Esophagus muscularis mucosa (tissue), 4 donors: ENCODE measurements at regions not wholly inside any gene's neighbourhood (a gene's known extent, or its start where the extent isn't known, plus 50 kb on each side); places are given as distances from the start of the nearest gene placed in this dataset.
"Not testable (repeated sequence)": the region's sequence is repeated elsewhere in the genome, so short reads cannot be mapped to it uniquely, and the experiment has no call there.

Experiments
- DNase-seq: peaks from one replicate; pipeline ENCODE4 v3.0.0-alpha.2; 2017; ENCODE audit errors: extremely low spot score
- H3K27ac ChIP-seq, 4 donors: fragments of 200-600 bp; sonication (generic); replicated peaks in 1 of 4; 1 replicate in 3 of 4; 2 replicates in 1 of 4; pipeline ENCODE4 v1.5.1; 2016 to 2019; ENCODE audit warnings: mild to moderate bottlenecking in 1 of 4
- H3K27me3 ChIP-seq, 4 donors: fragments of 200-600 bp; sonication (generic); one replicate each; pipeline versions ENCODE4 v1.5.1 to v1.6.0; 2016 to 2019
- H3K36me3 ChIP-seq, 4 donors: fragments of 200-600 bp; sonication (generic); one replicate each; pipeline ENCODE4 v1.5.1; 2016 to 2019
- H3K4me1 ChIP-seq, 4 donors: fragments of 200-600 bp; sonication (generic); one replicate each; pipeline ENCODE4 v1.5.1; 2016 to 2019
- H3K4me3 ChIP-seq, 4 donors: fragments of 200-600 bp; sonication (generic); 1 replicate in 2 of 4; 2 replicates in 2 of 4; pipeline ENCODE4 v1.5.1; 2016 to 2019; ENCODE audit warnings: mild to moderate bottlenecking in 4 of 4, moderate library complexity in 1 of 4
- H3K9me3 ChIP-seq, 4 donors: fragments of 200-600 bp; sonication (generic); 1 replicate in 3 of 4; 2 replicates in 1 of 4; pipeline ENCODE4 v1.5.1; 2016 to 2019
- EP300 ChIP-seq: sonication (generic); formaldehyde crosslinking; IDR thresholded peaks from one replicate; pipeline ENCODE4 v1.6.1; 2017; ENCODE audit warnings: antibody characterized with exemption
- POLR2A ChIP-seq: fragments of 450-650 bp; IDR thresholded peaks from one replicate; pipeline ENCODE4 v1.6.1; 2017; ENCODE audit warnings: antibody characterized with exemption, moderate library complexity, mild to moderate bottlenecking, low read depth
- POLR2AphosphoS5 ChIP-seq, 2 donors: sonication (generic); formaldehyde crosslinking; IDR thresholded peaks; one replicate each; pipeline ENCODE4 v1.6.1; 2017; ENCODE audit warnings: antibody characterized with exemption in 2 of 2
- WGBS: methylation state at CpG from one replicate; pipeline ENCODE4 v1.1.5; 2018; 5-methylcytosine and 5-hydroxymethylcytosine counted together
- intact Hi-C: fragments of 100-400 bp; cut with DNase I; formaldehyde crosslinking; loops from one replicate; pipeline ENCODE4 v1.15.1; 2023
- TF ChIP-seq, protein P1 (sequence below), 3 experiments: fragments of 200-600 bp in 2 of 3; fragments of 450-650 bp in 1 of 3; sonication (generic) in 2 of 3; IDR thresholded peaks; one replicate each; pipeline ENCODE4 v1.5.1; 2017 to 2019; ENCODE audit warnings: antibody characterized with exemption in 3 of 3, mild to moderate bottlenecking in 2 of 3, moderate library complexity in 1 of 3

DNA sequence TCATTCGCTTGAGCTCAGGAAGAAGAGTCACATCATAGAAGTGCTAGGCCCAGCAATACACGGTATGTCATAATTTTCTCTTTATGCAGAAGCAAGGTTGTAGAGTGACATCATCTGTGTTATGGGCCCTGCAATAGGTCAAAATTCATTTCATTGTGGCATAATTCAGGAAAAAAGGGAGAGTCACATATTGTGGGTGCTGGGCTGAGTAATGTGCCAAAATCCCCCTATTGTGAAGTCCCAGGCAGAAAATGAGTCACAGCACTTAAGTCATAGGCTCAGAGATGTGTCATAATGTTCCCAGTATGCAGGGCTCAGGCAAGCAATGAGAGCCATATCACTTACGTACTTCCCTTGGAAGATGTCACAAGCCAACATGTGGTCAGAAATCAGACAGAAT, 1092.6 kb upstream of the AMELY start:
- TF ChIP-seq EP300 = no peak
- no peak for TF ChIP-seq POLR2AphosphoS5 (IDR thresholded peaks at IDR 0.05)
- TF ChIP-seq, protein P1, sequence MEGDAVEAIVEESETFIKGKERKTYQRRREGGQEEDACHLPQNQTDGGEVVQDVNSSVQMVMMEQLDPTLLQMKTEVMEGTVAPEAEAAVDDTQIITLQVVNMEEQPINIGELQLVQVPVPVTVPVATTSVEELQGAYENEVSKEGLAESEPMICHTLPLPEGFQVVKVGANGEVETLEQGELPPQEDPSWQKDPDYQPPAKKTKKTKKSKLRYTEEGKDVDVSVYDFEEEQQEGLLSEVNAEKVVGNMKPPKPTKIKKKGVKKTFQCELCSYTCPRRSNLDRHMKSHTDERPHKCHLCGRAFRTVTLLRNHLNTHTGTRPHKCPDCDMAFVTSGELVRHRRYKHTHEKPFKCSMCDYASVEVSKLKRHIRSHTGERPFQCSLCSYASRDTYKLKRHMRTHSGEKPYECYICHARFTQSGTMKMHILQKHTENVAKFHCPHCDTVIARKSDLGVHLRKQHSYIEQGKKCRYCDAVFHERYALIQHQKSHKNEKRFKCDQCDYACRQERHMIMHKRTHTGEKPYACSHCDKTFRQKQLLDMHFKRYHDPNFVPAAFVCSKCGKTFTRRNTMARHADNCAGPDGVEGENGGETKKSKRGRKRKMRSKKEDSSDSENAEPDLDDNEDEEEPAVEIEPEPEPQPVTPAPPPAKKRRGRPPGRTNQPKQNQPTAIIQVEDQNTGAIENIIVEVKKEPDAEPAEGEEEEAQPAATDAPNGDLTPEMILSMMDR (IDR thresholded peaks at IDR 0.05) = no peak
- no peak for TF ChIP-seq POLR2A

DNA sequence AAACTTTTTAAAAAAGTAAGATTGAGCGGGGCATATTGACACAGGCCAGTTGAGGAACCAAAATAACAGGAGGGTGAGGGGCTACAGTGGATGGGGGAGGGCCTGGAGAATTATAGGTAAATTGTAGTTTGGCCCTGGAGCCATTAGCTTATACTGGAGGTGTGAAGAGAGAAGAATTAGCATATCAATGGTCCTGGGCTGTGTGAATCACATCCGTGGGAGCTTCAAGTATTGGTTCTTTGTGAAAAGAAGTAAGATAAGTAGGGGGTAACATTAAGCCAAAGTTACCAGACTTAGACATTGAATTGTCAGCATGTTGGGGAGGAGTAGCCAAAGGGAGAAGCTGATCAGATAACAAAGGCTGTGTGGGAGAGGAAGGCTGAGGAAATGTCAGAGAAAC, 1085.2 kb upstream of the AMELY start:
- intact Hi-C loops = no loop called here
- H3K4me3 ChIP-seq = no peak overlapping the region
- no CpG with 5 or more reads among the region's 2 CpGs for WGBS
- H3K27ac ChIP-seq = no peak overlapping the region
- TF ChIP-seq, protein P1 (IDR thresholded peaks at IDR 0.05) = no peak
- TF ChIP-seq POLR2AphosphoS5 (IDR thresholded peaks at IDR 0.05) (no peak), EP300 (no peak), POLR2A (no peak)
- H3K36me3 ChIP-seq = no peaks in the 10 kb centered on the region
- no peaks in the 10 kb centered on the region for H3K27me3 ChIP-seq
- no peaks in the 10 kb centered on the region for H3K9me3 ChIP-seq
- no peak for DNase-seq
- H3K4me1 ChIP-seq = no peaks in the 10 kb centered on the region

More for the DNA sequence above, 1092.6 kb upstream of the AMELY start:
- Histone ChIP-seq H3K9me3 (no peaks in the 10 kb centered on the region), H3K4me1 (no peaks in the 10 kb centered on the region), H3K4me3 (no peak overlapping the region), H3K27ac (no peak overlapping the region), H3K36me3 (no peaks in the 10 kb centered on the region), H3K27me3 (no peaks in the 10 kb centered on the region)
- WGBS = no CpG with 5 or more reads among the region's 3 CpGs
- intact Hi-C loops = no loop called here
- no peak for DNase-seq

DNA sequence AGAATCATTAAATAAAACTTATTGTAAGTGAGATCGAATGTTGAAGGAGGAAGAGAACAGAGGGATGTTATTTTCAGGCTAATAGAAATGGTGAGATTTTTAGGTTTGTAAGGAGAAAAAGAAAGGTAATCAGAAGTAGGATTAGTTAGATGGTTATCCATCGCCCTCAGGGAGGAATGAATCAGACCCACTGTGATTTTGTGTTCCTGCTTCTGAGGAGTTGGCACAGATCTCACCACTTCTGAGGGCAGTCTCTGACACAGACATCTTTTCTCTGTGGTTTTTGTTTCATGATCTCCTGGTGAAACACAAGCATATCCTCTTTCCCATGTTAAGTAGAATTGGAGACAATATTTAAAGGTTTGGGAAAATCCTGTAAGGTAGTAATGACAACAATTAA, 1083.2 kb upstream of the AMELY start:
- H3K4me3 ChIP-seq, H3K4me1 ChIP-seq, H3K27ac ChIP-seq, intact Hi-C loops, H3K9me3 ChIP-seq, DNase-seq, H3K36me3 ChIP-seq, H3K27me3 ChIP-seq: not testable (repeated sequence)
- no CpG with 5 or more reads among the region's 2 CpGs for WGBS

- intact Hi-C loops = no loop called here
- TF ChIP-seq, protein P1 (IDR thresholded peaks at IDR 0.05) = no peak
- TF ChIP-seq POLR2A (no peak), POLR2AphosphoS5 (IDR thresholded peaks at IDR 0.05) (no peak), EP300 (no peak)
- WGBS = no CpG with 5 or more reads among the region's 1 CpG
- Histone ChIP-seq H3K27me3 (no peaks in the 10 kb centered on the region), H3K36me3 (no peaks in the 10 kb centered on the region), H3K9me3 (no peaks in the 10 kb centered on the region), H3K27ac (no peak overlapping the region), H3K4me3 (no peak overlapping the region), H3K4me1 (no peaks in the 10 kb centered on the region)
- no peak for DNase-seq
Observed at GRCh38 chrY:7979770-7980169, 1068.2 kb upstream of the AMELY start.

GRCh38 chrY:7977301-7977700, 1065.7 kb upstream of the AMELY start:
- no CpG with 5 or more reads among the region's 1 CpG for WGBS
- Histone ChIP-seq H3K36me3 (no peaks in the 10 kb centered on the region), H3K27ac (no peak overlapping the region), H3K4me1 (no peaks in the 10 kb centered on the region), H3K27me3 (no peaks in the 10 kb centered on the region), H3K9me3 (no peaks in the 10 kb centered on the region), H3K4me3 (no peak overlapping the region)
- intact Hi-C loops = no loop called here
- DNase-seq = no peak
- TF ChIP-seq POLR2A (no peak), POLR2AphosphoS5 (IDR thresholded peaks at IDR 0.05) (no peak), EP300 (no peak)
- TF ChIP-seq, protein P1 (IDR thresholded peaks at IDR 0.05) = no peak
